ENCODE measurements at regions not wholly inside any gene's neighbourhood (a gene's known extent, or its start where the extent isn't known, plus 50 kb on each side); places are given as distances from the start of the nearest gene placed in this dataset.
"Not testable (repeated sequence)": the region's sequence is repeated elsewhere in the genome, so short reads cannot be mapped to it uniquely, and the experiment has no call there.

DNA sequence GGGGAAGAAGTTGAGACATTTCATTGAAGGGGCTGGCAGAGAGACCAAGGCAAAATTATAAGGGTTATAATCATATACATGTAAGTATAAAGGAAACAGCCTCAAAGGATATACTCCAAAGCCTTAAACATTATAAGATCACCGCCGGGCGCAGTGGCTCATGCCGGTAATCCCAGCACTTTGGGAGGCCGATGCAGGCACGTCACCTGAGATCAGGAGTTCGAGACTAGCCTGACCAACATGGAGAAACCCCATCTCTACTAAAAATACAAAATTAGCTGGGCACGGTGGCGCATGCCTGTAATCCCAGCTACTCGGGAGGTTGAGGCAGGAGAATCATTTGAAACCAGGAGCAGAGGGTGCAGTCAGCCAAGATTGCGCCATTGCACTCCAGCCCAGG is 1227.0 kb upstream of the NRXN1 start:
- TF ChIP-seq, protein P1, sequence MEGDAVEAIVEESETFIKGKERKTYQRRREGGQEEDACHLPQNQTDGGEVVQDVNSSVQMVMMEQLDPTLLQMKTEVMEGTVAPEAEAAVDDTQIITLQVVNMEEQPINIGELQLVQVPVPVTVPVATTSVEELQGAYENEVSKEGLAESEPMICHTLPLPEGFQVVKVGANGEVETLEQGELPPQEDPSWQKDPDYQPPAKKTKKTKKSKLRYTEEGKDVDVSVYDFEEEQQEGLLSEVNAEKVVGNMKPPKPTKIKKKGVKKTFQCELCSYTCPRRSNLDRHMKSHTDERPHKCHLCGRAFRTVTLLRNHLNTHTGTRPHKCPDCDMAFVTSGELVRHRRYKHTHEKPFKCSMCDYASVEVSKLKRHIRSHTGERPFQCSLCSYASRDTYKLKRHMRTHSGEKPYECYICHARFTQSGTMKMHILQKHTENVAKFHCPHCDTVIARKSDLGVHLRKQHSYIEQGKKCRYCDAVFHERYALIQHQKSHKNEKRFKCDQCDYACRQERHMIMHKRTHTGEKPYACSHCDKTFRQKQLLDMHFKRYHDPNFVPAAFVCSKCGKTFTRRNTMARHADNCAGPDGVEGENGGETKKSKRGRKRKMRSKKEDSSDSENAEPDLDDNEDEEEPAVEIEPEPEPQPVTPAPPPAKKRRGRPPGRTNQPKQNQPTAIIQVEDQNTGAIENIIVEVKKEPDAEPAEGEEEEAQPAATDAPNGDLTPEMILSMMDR (IDR thresholded peaks at IDR 0.05) = not testable (repeated sequence)
- TF ChIP-seq MAZ (IDR thresholded peaks at IDR 0.05; ENCODE audit: borderline replicate concordance, low read depth, low read length); CBX2 (IDR thresholded peaks at IDR 0.05; ENCODE audit: borderline replicate concordance, low read depth); POLR2A (IDR thresholded peaks at IDR 0.05; ENCODE audit: low read length); REST (IDR thresholded peaks at IDR 0.05); RAD21 (conservative IDR thresholded peaks at IDR 0.05 in 1 of 2, IDR thresholded peaks at IDR 0.05 in 1 of 2); FOSB (CRISPR knock-in tag; IDR thresholded peaks at IDR 0.05); KDM1A (IDR thresholded peaks at IDR 0.05; ENCODE audit: low read depth); RFX5 (IDR thresholded peaks at IDR 0.05); PBX3 (IDR thresholded peaks at IDR 0.05); SMC3 (IDR thresholded peaks at IDR 0.05); NFE2L2 (conservative IDR thresholded peaks at IDR 0.05; ENCODE audit: low read length): not testable (repeated sequence)
- TF ChIP-seq, protein P2, sequence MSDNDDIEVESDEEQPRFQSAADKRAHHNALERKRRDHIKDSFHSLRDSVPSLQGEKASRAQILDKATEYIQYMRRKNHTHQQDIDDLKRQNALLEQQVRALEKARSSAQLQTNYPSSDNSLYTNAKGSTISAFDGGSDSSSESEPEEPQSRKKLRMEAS (IDR thresholded peaks at IDR 0.05) = not testable (repeated sequence)

All from A549 (cell line).